GM21360 (cell line): ENCODE measurements at regions not wholly inside any gene's neighbourhood (a gene's known extent, or its start where the extent isn't known, plus 50 kb on each side); places are given as distances from the start of the nearest gene placed in this dataset.
"Not testable (repeated sequence)": the region's sequence is repeated elsewhere in the genome, so short reads cannot be mapped to it uniquely, and the experiment has no call there.

Experiments used
- ATAC-seq: cut with Tn5 transposase; IDR thresholded peaks from one replicate; pipeline ENCODE4 v1.9.1; 2021; ENCODE audit warnings: mild to moderate bottlenecking, moderate library complexity; ENCODE audit not compliant: unreplicated experiment

DNA sequence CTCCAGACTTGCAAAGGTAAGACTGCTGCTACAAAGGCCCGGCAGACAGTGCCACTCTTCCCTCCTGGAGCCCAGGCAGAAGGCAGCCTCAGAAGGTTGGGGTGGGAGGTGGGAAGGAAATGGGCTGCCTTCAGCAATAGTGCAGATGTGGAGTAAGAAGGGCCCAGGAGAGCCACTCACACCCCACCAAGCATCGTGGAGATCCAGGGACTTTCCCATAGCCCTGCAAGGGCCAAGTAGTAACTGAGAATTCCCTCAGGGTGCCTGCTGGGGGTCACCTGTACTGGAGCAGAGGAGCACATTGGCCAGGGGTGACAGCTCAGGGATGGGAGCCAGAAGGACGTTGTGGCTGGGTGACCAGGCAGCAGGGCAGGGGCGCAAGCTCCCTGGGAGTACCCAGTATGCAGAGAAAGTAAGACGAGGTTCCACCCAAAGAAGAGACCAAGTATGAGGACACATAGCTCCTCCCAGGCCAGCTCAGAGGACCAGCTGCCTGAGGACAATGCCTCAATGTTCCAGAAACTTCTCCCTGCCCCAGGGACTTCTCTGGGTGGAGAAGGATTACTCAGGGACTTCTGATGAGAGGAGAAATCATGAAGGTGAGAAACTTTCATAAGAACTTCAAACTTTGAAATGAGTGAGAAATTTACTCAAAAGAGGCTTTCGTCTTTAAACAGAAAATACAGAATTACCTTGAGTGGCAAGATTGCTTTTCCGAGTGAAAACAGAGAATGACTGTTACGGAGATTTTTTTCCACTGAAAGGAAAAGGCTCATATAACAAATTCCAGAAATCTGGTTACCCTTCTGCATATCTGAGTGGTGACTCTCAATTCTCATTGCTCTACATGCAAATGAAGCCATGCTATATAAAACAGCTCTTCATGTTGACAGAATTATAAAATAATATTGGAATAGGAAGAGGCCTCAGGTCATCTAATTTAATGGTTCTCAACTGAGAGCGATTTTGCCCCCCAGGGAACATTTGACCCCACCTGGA is 87.9 kb upstream of the TRIO start:
- ATAC-seq = no peak

- ATAC-seq = no peak
These were observed 88.9 kb upstream of the TRIO start for GRCh38 chr5:14054111-14054854.

GRCh38 chr5:14050821-14051220 is 92.3 kb upstream of the TRIO start:
- no peak for ATAC-seq

DNA sequence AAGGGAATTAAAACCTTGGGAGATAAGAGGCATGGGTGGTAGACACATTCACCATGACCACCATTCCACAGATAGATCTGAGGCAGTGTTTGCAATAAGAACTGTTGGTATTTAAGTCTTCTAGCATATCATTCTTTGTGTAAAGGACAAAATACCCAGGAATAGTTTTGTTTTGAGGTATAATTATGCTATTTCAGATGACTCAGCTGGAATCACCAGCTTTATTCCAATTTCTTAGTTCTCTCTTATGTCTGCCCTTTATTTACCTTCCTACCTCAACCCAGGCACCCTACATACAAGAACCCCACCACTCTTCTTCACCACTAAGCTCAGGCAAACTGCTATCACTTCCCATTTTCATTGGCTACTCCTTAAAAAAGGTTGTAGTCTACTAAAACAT is 94.7 kb upstream of the TRIO start:
- ATAC-seq = no peak

DNA sequence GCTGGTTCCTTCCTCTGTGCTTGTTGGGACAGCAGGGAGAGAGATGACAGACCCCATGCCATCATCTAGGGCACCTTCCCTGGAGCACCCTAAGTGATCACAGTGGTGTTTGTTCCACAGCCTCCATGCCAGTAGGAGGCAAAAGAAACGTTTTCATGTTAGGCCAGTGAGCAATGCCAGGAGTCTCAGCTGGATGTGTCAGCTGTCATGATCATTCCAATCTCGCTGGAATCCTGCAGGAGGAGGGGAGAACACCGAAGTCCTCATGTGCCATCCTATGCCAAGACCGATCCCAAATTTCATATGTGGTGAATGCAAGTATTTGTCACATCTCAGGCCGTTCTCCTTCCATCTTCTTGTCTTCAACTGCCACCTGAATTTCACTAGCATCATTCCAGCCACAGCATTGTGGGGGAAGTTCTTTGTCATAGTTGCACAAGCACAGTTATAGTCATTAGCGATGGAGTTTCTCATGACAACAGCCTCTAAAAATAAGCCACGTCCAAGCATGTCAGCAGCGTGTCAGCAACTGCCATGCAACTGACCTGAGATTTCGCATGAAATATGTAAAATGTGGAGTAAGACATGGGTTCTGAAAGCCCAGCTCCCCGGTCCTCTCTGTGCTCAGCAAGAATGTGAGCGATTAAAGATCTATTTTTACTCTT is 97.2 kb upstream of the DNAH5 start:
- no peak for ATAC-seq

DNA sequence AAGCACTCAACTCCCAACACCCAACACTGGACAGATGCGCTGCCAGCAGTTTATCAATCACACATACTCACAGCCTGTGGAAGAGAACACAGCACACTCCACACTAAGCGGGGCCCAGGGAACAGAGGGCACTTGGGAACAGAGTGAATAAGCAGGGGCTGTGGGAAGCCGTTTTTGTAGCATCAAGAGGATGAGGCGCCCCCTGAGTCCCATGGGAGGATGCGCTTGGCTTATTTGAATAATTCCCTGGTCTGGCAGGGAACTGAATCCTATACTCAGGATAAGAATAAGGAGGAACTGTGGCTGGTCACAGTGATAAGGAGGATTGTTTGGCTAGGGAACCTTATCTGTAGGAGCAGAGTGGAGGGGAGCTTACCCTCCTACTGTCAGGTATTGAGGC is 96.1 kb upstream of the DNAH5 start:
- ATAC-seq = no peak

DNA sequence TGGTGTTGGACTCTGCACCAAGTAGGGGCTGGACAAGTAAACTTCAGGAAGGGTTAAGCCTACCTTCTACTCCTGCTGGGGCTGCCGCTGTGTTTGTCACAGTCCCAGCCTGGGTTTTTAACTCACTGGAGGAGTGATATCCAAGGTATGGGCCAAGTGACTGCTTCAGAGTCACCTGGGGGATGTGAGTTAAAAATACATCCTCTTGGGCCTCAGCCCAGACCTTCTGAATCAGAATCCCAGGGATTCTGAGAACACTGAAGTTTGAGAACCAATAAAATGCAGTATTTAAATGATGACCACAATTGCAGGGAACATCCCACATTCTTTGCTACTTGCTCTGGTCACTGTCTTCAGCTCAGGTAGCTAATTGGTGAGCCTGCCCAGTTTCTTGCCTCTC is 95.1 kb upstream of the DNAH5 start:
- ATAC-seq = no peak

- no peak for ATAC-seq
These were observed 94.6 kb upstream of the DNAH5 start for GRCh38 chr5:14039063-14039462.

DNA sequence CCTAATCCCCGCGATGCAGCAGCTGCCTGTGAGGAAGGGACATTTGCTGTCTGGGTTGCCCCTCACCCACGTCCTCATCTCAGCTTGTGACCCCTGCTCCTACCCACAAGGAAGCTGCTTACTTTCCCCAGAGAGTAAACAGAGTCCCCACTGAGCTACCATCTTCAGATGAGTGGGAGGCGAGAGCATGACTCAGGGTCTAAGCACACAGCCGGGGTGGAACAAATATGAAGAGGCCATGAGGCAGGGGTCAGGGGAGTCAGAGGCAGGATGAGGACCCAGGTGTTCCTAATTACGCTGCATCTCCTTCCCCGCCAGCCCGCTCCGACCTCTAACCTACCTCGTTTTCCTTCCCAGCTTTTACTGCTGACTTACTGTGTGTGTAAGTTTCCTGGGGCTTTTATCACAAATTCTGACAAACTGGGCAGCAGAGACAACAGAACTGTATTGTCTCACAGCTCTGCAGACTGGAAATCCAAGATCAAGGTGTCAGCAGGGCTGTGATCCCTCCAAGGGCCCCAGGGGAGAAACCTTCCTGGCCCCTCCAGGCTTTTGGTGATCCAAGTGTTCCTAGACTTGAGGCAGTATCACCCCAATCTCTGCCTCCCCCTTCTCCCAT is 94.0 kb upstream of the DNAH5 start:
- no peak for ATAC-seq

- no peak for ATAC-seq
These were observed 92.5 kb upstream of the DNAH5 start for GRCh38 chr5:14036947-14037346.

- ATAC-seq = no peak
These were observed 92.0 kb upstream of the DNAH5 start for GRCh38 chr5:14036514-14036913.

- peak; percentile 64 for ATAC-seq
These were observed 91.5 kb upstream of the DNAH5 start for GRCh38 chr5:14035859-14036503.

- ATAC-seq = no peak
These were observed 90.5 kb upstream of the DNAH5 start for GRCh38 chr5:14034963-14035362.

DNA sequence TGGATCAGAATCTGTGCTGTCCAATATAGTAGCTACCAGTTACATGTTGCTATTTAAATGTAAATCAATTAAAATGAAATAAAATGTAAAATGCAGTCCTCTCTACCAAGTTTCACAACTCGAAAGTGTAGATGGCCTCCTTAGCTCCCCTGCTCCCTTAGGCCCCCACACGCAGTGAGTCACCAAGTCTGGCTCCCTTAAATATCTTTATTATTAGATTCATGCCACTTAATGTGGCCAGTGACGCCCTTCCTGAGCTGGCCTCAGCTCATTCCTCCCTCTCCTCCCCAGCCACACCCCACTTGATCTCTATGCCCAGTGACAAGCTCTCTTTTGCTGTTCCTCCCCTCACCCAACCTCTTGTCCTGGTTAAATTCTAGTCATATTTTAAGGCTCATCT is 88.4 kb upstream of the DNAH5 start:
- no peak for ATAC-seq

- ATAC-seq = no peak
These were observed 84.6 kb upstream of the DNAH5 start for GRCh38 chr5:14028938-14029584.

DNA sequence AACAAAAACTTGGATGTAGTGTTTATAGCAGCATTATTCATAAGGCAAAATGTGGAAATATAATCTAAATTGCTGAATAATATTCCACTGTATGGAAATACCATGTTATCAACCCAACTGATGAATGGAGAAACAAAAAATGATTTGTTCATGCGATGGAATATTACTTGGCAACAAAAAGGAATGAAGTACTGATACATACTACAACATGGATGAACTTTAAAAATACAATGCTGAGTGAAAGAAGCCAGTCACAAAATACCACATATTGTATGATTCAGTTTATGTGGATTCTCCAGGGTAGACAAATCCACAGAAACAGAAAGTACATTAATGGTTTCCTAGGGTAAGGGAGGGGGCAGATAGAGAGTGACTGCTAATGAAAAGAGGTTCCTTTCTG is 83.7 kb upstream of the DNAH5 start:
- no peak for ATAC-seq

GRCh38 chr5:14025569-14026286 is 81.2 kb upstream of the DNAH5 start:
- no peak for ATAC-seq

DNA sequence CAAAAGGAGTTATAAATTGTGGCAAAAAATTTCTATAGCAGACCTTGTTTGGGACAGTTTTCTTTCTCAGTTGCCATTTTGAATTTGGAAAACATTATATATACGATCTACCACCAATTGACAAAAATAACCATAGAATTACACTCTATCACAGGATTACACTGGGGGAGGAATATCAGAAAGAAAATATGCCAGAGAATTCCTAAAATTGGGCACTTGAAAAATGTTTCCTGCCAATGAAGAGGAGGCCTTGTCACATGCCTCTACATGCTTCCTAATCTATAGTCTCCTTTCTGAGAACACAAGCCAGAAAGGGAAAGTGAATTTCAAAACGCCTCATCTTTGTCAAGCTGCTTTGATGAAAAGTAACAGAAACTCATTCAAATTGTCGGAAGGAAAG is 78.5 kb upstream of the DNAH5 start:
- no peak for ATAC-seq

DNA sequence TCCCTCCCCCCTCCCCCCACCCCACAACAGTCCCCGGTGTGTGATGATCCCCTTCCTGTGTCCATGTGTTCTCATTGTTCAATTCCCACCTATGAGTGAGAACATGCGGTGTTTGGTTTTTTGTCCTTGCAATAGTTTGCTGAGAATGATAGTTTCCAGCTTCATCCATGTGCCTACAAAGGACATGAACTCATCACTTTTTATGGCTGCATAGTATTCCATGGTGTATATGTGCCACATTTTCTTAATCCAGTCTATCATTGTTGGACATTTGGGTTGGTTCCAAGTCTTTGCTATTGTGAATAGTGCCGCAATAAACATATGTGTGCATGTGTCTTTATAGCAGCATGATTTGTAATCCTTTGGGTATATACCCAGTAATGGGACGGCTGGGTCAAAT is 76.5 kb upstream of the DNAH5 start:
- ATAC-seq = not testable (repeated sequence)
